Stimulated activated CD8-positive, alpha-beta memory T cell treated with anti-CD3 and anti-CD28 coated beads, Interleukin-7, amount 100 ng/mL, for 4 hours (primary cell): ENCODE measurements at regions not wholly inside any gene's neighbourhood (a gene's known extent, or its start where the extent isn't known, plus 50 kb on each side); places are given as distances from the start of the nearest gene placed in this dataset.

Experiments used
- DNase-seq, 2 donors: peaks; one replicate each; pipeline ENCODE4 v3.0.0-alpha.2; 2020; ENCODE audit warnings: low read depth in 2 of 2

- DNase-seq, result no peak
These were observed 51.0 kb upstream of the VEGFC start for GRCh38 chr4:176843710-176844109.

DNA sequence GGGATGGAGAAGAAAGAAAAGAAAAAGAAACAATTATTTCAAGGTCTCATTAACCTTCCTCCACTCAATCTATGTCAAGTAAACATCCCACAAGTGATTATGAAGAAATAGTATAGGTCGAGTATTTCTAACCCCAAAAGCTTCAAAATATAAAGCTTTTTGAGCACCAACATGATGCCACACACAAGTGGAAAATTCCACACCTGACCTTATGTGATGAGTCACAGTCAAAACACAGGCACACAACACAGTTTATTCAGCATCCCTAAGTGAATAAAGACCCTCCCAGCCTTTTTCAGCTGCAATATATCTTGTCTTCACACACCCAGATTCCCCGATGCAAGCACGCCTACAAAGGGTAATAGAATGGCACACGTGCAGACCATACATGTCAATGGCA is 51.7 kb upstream of the VEGFC start:
- DNase-seq, result no peak

GRCh38 chr4:176845636-176846035 is 52.9 kb upstream of the VEGFC start:
- DNase-seq, result no peak

DNA sequence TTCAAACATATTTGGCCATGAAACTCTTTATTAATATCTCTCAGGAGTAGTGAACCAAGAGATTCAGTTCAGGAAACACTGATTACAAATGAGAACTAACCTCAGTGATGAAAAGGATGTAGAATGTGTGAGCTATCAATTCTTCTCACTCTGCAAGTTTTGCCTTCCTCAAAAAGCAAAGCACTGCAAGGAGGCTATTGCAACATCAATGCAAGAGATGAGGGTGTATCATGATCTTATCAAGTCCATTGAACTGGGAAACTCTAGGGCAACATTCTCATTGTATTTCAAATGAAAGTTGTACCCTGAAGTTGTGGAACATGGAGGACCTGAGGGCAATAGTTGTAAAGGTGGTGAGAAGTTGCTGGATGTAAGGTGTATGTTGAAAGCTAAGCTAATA is 56.4 kb upstream of the VEGFC start:
- DNase-seq, result no peak

- DNase-seq, result no peak
These were observed 57.7 kb upstream of the VEGFC start for GRCh38 chr4:176850436-176850835.

GRCh38 chr4:176856421-176856820 is 63.7 kb upstream of the VEGFC start:
- no peak for DNase-seq

GRCh38 chr4:176858839-176859238 is 66.1 kb upstream of the VEGFC start:
- no peak for DNase-seq

- no peak for DNase-seq
These were observed 71.5 kb upstream of the VEGFC start for GRCh38 chr4:176864238-176864637.

DNA sequence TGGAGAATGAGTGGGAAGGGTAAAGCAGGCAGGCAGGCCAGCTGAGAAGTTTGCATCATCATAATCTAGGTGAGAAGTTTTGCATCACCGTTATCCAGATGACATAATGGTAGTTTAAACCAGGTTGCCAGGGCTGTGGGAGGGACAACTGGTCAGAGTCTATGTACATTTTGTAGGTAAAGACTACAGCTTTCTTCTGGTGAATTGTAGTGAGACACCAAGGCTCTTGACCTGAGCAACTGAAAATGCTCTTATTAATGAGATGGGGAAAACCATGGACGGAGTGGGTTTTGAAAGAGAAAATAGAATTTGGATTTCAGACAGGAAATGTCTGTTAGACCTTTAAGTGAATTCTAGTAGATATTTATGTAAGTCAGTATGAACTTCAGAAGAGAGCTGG is 76.0 kb upstream of the VEGFC start:
- DNase-seq, result no peak

GRCh38 chr4:176872461-176872860 is 79.7 kb upstream of the VEGFC start:
- no peak for DNase-seq

DNA sequence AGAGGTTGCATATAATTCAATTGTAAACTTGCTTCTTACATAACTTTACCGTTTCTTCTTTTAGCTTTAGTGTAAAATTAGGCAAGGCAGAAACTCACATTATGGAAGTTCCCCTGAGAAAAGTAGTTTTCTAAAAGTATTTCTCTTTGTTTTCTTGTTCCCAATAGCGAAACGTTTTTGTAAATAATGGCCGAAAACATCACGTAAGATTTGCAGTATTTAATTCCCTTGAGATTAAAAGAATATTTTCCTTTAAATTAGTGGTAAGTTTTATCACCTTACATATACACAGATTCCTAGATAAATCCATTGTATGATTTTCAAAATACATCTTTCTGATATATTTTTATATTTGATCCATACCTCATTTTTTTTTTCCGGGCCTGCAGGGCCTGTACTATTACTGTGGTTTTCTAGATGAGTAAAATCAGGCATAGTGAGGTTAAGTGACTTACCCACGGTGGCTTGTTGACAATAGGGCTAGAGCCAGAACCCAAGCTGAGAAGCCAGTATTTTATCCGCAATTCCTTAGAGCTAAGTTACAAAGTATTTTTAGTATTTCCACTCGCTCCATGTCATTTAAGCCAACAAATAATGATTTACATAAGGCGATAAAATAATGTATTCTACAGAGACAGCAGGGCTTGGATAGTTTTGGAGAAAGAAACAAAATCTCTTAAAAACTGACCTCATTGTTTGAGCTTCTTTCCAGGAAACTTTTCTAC is 82.2 kb upstream of the VEGFC start:
- no peak for DNase-seq

- DNase-seq, result no peak
These were observed 82.8 kb upstream of the VEGFC start for GRCh38 chr4:176875446-176875930.

GRCh38 chr4:176879380-176880116 is 86.8 kb upstream of the VEGFC start:
- no peak for DNase-seq

- DNase-seq, result no peak
These were observed 89.5 kb upstream of the VEGFC start for GRCh38 chr4:176882206-176882605.

GRCh38 chr4:176883108-176883550 is 90.4 kb upstream of the VEGFC start:
- no peak for DNase-seq

GRCh38 chr4:176883681-176884418 is 91.1 kb upstream of the VEGFC start:
- DNase-seq, result no peak

GRCh38 chr4:176885224-176885623 is 92.5 kb upstream of the VEGFC start:
- no peak for DNase-seq

DNA sequence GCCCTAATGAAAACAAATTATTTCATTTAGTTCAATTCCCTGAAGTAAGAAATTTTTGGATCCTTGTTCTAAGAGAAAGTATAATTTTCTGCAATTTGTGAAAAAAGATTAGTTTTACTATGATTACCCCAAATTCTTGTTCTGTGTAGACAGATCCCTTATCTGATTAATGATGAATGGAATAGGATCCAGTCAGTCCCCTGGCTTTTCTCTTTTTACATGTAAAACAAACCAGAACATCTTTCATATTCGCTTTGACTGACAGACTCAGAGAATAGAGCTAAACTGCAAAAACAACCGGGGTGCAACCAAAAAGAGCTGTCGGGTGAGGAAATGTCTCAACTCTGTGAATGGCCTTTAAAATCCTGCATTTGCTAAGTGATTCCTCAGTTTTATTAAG is 93.4 kb upstream of the VEGFC start:
- DNase-seq, result no peak

- no peak for DNase-seq
These were observed 97.1 kb upstream of the VEGFC start for GRCh38 chr4:176889776-176890175.

DNA sequence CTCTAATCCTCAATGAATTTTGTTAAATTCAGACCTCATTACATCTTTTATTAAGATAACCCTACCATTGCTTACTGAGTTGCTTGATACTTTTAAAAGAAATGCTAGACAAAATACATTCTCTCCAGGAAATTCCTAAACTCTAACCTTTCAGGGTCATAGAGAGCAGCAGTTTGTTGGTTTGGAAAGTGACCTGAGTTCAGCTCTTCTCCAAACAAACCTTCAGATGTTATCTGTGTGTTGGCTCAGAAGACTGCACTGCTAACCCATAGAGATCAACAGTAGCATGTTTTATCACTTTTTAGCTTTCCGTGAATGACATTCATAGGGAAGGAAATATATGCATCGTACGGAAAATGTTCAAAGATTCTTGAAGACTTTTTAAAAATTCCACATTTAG is 101.8 kb upstream of the VEGFC start:
- no peak for DNase-seq

GRCh38 chr4:176896211-176896610 is 103.5 kb upstream of the VEGFC start:
- no peak for DNase-seq

GRCh38 chr4:176897226-176897625 is 104.5 kb upstream of the VEGFC start:
- no peak for DNase-seq

DNA sequence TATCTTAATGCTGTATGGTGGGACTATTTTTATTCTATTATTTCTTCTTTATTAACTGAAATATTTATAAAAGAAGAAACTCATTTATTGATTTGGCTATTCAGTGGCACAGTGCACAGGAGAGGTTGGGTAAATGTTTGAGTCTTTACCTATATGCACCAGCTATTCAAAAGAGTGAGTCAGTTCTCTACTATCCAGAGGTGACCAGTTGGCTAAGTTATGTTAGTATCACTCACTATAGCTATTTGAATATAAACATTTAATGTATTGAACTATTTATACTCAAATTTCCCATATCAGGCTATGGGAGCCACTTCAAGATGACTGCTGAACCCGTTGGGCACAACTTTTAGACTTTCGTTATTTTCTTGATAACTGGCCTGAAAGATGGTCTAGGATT is 106.1 kb upstream of the VEGFC start:
- DNase-seq, result no peak
